ENCODE measurements at regions not wholly inside any gene's neighbourhood (a gene's known extent, or its start where the extent isn't known, plus 50 kb on each side); places are given as distances from the start of the nearest gene placed in this dataset.

- Histone ChIP-seq H3K27me3 (no peaks in the 10 kb centered on the region), H3K27ac (no peak overlapping the region), H3K36me3 (no peaks in the 10 kb centered on the region), H3K9me3 (no peaks in the 10 kb centered on the region), H3K4me1 (no peaks in the 10 kb centered on the region), H3K4me3 (no peak overlapping the region), H3K9ac (ENCODE audit: low read depth in 2 of 2, low read length in 2 of 2) (no peak overlapping the region)
- intact Hi-C loops (cut with DNase I) = no loop called here
- no peak for TF ChIP-seq CTCF (IDR thresholded peaks at IDR 0.05)
- no peak for DNase-seq
Observed at GRCh38 chr14:83744224-83744623, 1785.7 kb upstream of the FLRT2 start.

- TF ChIP-seq CTCF (IDR thresholded peaks at IDR 0.05) = no peak
Observed at GRCh38 chr14:83744891-83745290, 1785.1 kb upstream of the FLRT2 start.

GRCh38 chr14:83746336-83746735 is 1783.6 kb upstream of the FLRT2 start:
- no peak overlapping the region for H3K4me3 ChIP-seq
- H3K36me3 ChIP-seq = no peaks in the 10 kb centered on the region
- H3K4me1 ChIP-seq = no peaks in the 10 kb centered on the region
- intact Hi-C loops (cut with DNase I) = no loop called here
- DNase-seq = no peak
- H3K27me3 ChIP-seq = no peaks in the 10 kb centered on the region
- H3K9ac ChIP-seq (ENCODE audit: low read depth in 2 of 2, low read length in 2 of 2) = no peak overlapping the region
- no peak overlapping the region for H3K27ac ChIP-seq
- no peaks in the 10 kb centered on the region for H3K9me3 ChIP-seq
- TF ChIP-seq CTCF (IDR thresholded peaks at IDR 0.05) = no peak

More at GRCh38 chr14:83744891-83745290, 1785.1 kb upstream of the FLRT2 start:
- no peak overlapping the region for H3K9ac ChIP-seq (ENCODE audit: low read depth in 2 of 2, low read length in 2 of 2)
- no peak for DNase-seq
- no peak overlapping the region for H3K27ac ChIP-seq
- no peaks in the 10 kb centered on the region for H3K36me3 ChIP-seq
- no peaks in the 10 kb centered on the region for H3K9me3 ChIP-seq
- H3K27me3 ChIP-seq = no peaks in the 10 kb centered on the region
- no peak overlapping the region for H3K4me3 ChIP-seq
- H3K4me1 ChIP-seq = no peaks in the 10 kb centered on the region
- intact Hi-C loops (cut with DNase I) = no loop called here

- Histone ChIP-seq H3K9ac (ENCODE audit: low read depth in 2 of 2, low read length in 2 of 2) (no peak overlapping the region), H3K4me3 (no peak overlapping the region), H3K27me3 (no peaks in the 10 kb centered on the region), H3K27ac (no peak overlapping the region), H3K4me1 (no peaks in the 10 kb centered on the region), H3K9me3 (no peaks in the 10 kb centered on the region), H3K36me3 (no peaks in the 10 kb centered on the region)
- intact Hi-C loops (cut with DNase I) = no loop called here
- no peak for TF ChIP-seq CTCF (IDR thresholded peaks at IDR 0.05)
- no peak for DNase-seq
Observed at GRCh38 chr14:83757916-83758315, 1772.0 kb upstream of the FLRT2 start.

GRCh38 chr14:83764656-83765599 is 1765.0 kb upstream of the FLRT2 start:
- Histone ChIP-seq H3K4me1 (no peaks in the 10 kb centered on the region), H3K9me3 (no peaks in the 10 kb centered on the region), H3K27ac (no peak overlapping the region), H3K4me3 (no peak overlapping the region), H3K27me3 (no peaks in the 10 kb centered on the region), H3K36me3 (no peaks in the 10 kb centered on the region), H3K9ac (ENCODE audit: low read depth in 2 of 2, low read length in 2 of 2) (no peak overlapping the region)
- DNase-seq = no peak
- intact Hi-C loops (cut with DNase I) = no loop called here
- TF ChIP-seq CTCF (IDR thresholded peaks at IDR 0.05) = no peak
